ENCODE measurements at regions not wholly inside any gene's neighbourhood (a gene's known extent, or its start where the extent isn't known, plus 50 kb on each side); places are given as distances from the start of the nearest gene placed in this dataset.

- Histone ChIP-seq H3K27ac (ENCODE audit: low read depth, low read length) (no peak overlapping the region), H4K20me1 (ENCODE audit: control insufficient read depth, insufficient read depth, low read depth, low read length) (no peaks in the 10 kb centered on the region), H3K27me3 (ENCODE audit: control insufficient read depth, low read length) (no peaks in the 10 kb centered on the region), H3K79me2 (ENCODE audit: control insufficient read depth, low read length) (no peaks in the 10 kb centered on the region), H3K9me2 (replicated peaks; ENCODE audit: control insufficient read depth, low read length) (no peaks in the 10 kb centered on the region), H3K4me2 (ENCODE audit: low read length) (no peak overlapping the region), H3K36me3 (ENCODE audit: control insufficient read depth, low read length) (no peaks in the 10 kb centered on the region), H3K9me3 (ENCODE audit: control insufficient read depth, insufficient read depth, low read length) (no peaks in the 10 kb centered on the region), H3K4me3 (ENCODE audit: low read length) (no peak overlapping the region), H3F3A (ENCODE audit: control insufficient read depth, insufficient read depth) (no peaks in the 10 kb centered on the region), H3K4me1 (ENCODE audit: control insufficient read depth, low read length) (peaks cover 7% of the 10 kb centered on the region)
- TF ChIP-seq CTCF (IDR thresholded peaks at IDR 0.05; ENCODE audit: low read depth, low read length, poor library complexity, severe bottlenecking) (no peak), EZH2phosphoT487 (IDR thresholded peaks at IDR 0.05; ENCODE audit: borderline replicate concordance, low read length) (no peak)
Measured at GRCh38 chr6:21969192-21969591, 327.6 kb downstream of the PRL start.

- no peaks in the 10 kb centered on the region for H3K79me2 ChIP-seq (ENCODE audit: control insufficient read depth, low read length)
- H3K4me2 ChIP-seq (ENCODE audit: low read length) = no peak overlapping the region
- no peak overlapping the region for H3K4me3 ChIP-seq (ENCODE audit: low read length)
- H3K9me3 ChIP-seq (ENCODE audit: control insufficient read depth, insufficient read depth, low read length) = no peaks in the 10 kb centered on the region
- no peak for TF ChIP-seq CTCF (IDR thresholded peaks at IDR 0.05; ENCODE audit: low read depth, low read length, poor library complexity, severe bottlenecking)
- TF ChIP-seq EZH2phosphoT487 (IDR thresholded peaks at IDR 0.05; ENCODE audit: borderline replicate concordance, low read length) = no peak
- no peaks in the 10 kb centered on the region for H3K27me3 ChIP-seq (ENCODE audit: control insufficient read depth, low read length)
- no peak overlapping the region for H3K27ac ChIP-seq (ENCODE audit: low read depth, low read length)
- no peaks in the 10 kb centered on the region for H3F3A ChIP-seq (ENCODE audit: control insufficient read depth, insufficient read depth)
- H4K20me1 ChIP-seq (ENCODE audit: control insufficient read depth, insufficient read depth, low read depth, low read length) = no peaks in the 10 kb centered on the region
- no peaks in the 10 kb centered on the region for H3K9me2 ChIP-seq (replicated peaks; ENCODE audit: control insufficient read depth, low read length)
- no peaks in the 10 kb centered on the region for H3K36me3 ChIP-seq (ENCODE audit: control insufficient read depth, low read length)
- no peaks in the 10 kb centered on the region for H3K4me1 ChIP-seq (ENCODE audit: control insufficient read depth, low read length)
Measured at GRCh38 chr6:21970569-21971300, 326.1 kb downstream of the PRL start.

GRCh38 chr6:21971541-21971940 lies 325.3 kb downstream of the PRL start:
- H3K4me1 ChIP-seq (ENCODE audit: control insufficient read depth, low read length) = no peaks in the 10 kb centered on the region
- no peaks in the 10 kb centered on the region for H3K36me3 ChIP-seq (ENCODE audit: control insufficient read depth, low read length)
- no peaks in the 10 kb centered on the region for H3K9me3 ChIP-seq (ENCODE audit: control insufficient read depth, insufficient read depth, low read length)
- no peak overlapping the region for H3K27ac ChIP-seq (ENCODE audit: low read depth, low read length)
- H3F3A ChIP-seq (ENCODE audit: control insufficient read depth, insufficient read depth) = no peaks in the 10 kb centered on the region
- H3K79me2 ChIP-seq (ENCODE audit: control insufficient read depth, low read length) = no peaks in the 10 kb centered on the region
- H3K4me2 ChIP-seq (ENCODE audit: low read length) = no peak overlapping the region
- H3K27me3 ChIP-seq (ENCODE audit: control insufficient read depth, low read length) = no peaks in the 10 kb centered on the region
- TF ChIP-seq CTCF (IDR thresholded peaks at IDR 0.05; ENCODE audit: low read depth, low read length, poor library complexity, severe bottlenecking) = no peak
- TF ChIP-seq EZH2phosphoT487 (IDR thresholded peaks at IDR 0.05; ENCODE audit: borderline replicate concordance, low read length) = no peak
- no peaks in the 10 kb centered on the region for H4K20me1 ChIP-seq (ENCODE audit: control insufficient read depth, insufficient read depth, low read depth, low read length)
- H3K9me2 ChIP-seq (replicated peaks; ENCODE audit: control insufficient read depth, low read length) = no peaks in the 10 kb centered on the region
- no peak overlapping the region for H3K4me3 ChIP-seq (ENCODE audit: low read length)

All from DOHH2 (cell line).